Right ventricle myocardium superior (tissue), 1 donor: ENCODE measurements at regions not wholly inside any gene's neighbourhood (a gene's known extent, or its start where the extent isn't known, plus 50 kb on each side); places are given as distances from the start of the nearest gene placed in this dataset.

Source experiments
- ATAC-seq: fragments of 200-7000 bp; cut with Tn5 transposase; one replicate; pipeline ENCODE4 v1.9.1; 2020; ENCODE audit warnings: mild to moderate bottlenecking; ENCODE audit not compliant: poor library complexity
- DNase-seq: peaks from one replicate; pipeline ENCODE4 v3.0.0-alpha.2; 2020
- intact Hi-C: fragments of 100-400 bp; cut with DNase I; formaldehyde crosslinking; loops from one replicate; pipeline ENCODE4 v1.11.2; 2022
- donor health status: DM: no; HTN: yes; CAD: no; lungs with severe emphysema.

- peak; percentile 34 for ATAC-seq
- intact Hi-C loops = no loop called here
These were observed 563.0 kb downstream of the SOX6 start for GRCh38 chr11:15793043-15793996.

GRCh38 chr11:15794361-15795150 is 561.8 kb downstream of the SOX6 start:
- intact Hi-C loops = no loop called here
- DNase-seq (no peak), ATAC-seq (no peak)

More at GRCh38 chr11:15793043-15793996, 563.0 kb downstream of the SOX6 start:
- no peak for DNase-seq

- intact Hi-C loops = no loop called here
- DNase-seq (no peak), ATAC-seq (no peak)
These were observed 561.0 kb downstream of the SOX6 start for GRCh38 chr11:15795378-15795777.

GRCh38 chr11:15800111-15800800 is 556.1 kb downstream of the SOX6 start:
- intact Hi-C loops = no loop called here
- peak; percentile 79 for ATAC-seq
- peak; percentile 68 for DNase-seq

GRCh38 chr11:15801126-15801525 is 555.2 kb downstream of the SOX6 start:
- DNase-seq = no peak
- intact Hi-C loops = no loop called here

GRCh38 chr11:15801616-15802015 is 554.7 kb downstream of the SOX6 start:
- intact Hi-C loops = no loop called here
- no peak for DNase-seq
- ATAC-seq = no peak

More at GRCh38 chr11:15801126-15801525, 555.2 kb downstream of the SOX6 start:
- ATAC-seq = no peak

GRCh38 chr11:15805726-15806125 is 550.6 kb downstream of the SOX6 start:
- intact Hi-C loops = no loop called here
- DNase-seq = no peak
- ATAC-seq = no peak

- DNase-seq (no peak), ATAC-seq (no peak)
- intact Hi-C loops = no loop called here
These were observed 550.1 kb downstream of the SOX6 start for GRCh38 chr11:15806217-15806616.

- DNase-seq (no peak), ATAC-seq (no peak)
- intact Hi-C loops = no loop called here
These were observed 548.5 kb downstream of the SOX6 start for GRCh38 chr11:15807827-15808226.

- no peak for ATAC-seq
- DNase-seq = no peak
- intact Hi-C loops = loop anchor here (10.0 kb wide), 1 partner anchor 155 kb away; no protein-coding TSS in a partner anchor
These were observed 546.3 kb downstream of the SOX6 start for GRCh38 chr11:15810082-15810481.

GRCh38 chr11:15810525-15810924 is 545.8 kb downstream of the SOX6 start:
- DNase-seq (no peak), ATAC-seq (no peak)
- intact Hi-C loops = loop anchor here (10.0 kb wide), 1 partner anchor 156 kb away; no protein-coding TSS in a partner anchor

GRCh38 chr11:15815246-15816195 is 540.8 kb downstream of the SOX6 start:
- DNase-seq (no peak), ATAC-seq (peak; percentile 26)
- intact Hi-C loops = loop anchor here (10.0 kb wide), 1 partner anchor 161 kb away; no protein-coding TSS in a partner anchor

GRCh38 chr11:15816260-15816871 is 540.0 kb downstream of the SOX6 start:
- no peak for DNase-seq
- intact Hi-C loops = loop anchor here (10.0 kb wide), 1 partner anchor 162 kb away; no protein-coding TSS in a partner anchor
- peak; percentile 70 for ATAC-seq

- ATAC-seq = no peak
- no peak for DNase-seq
- intact Hi-C loops = loop anchor here (10.0 kb wide), 1 partner anchor 162 kb away; no protein-coding TSS in a partner anchor
These were observed 539.3 kb downstream of the SOX6 start for GRCh38 chr11:15817001-15817400.

- intact Hi-C loops = loop anchor here (10.0 kb wide), 1 partner anchor 163 kb away; no protein-coding TSS in a partner anchor
- DNase-seq = no peak
- no peak for ATAC-seq
These were observed 538.1 kb downstream of the SOX6 start for GRCh38 chr11:15818132-15818842.

GRCh38 chr11:15819679-15820286 is 536.6 kb downstream of the SOX6 start:
- ATAC-seq (peak; percentile 92), DNase-seq (peak; percentile 85)
- intact Hi-C loops = loop anchor here (10.0 kb wide), 1 partner anchor 165 kb away; no protein-coding TSS in a partner anchor
